MM.1S (cell line): ENCODE measurements at regions not wholly inside any gene's neighbourhood (a gene's known extent, or its start where the extent isn't known, plus 50 kb on each side); places are given as distances from the start of the nearest gene placed in this dataset.

Experiments used
- DNase-seq: peaks from one replicate; pipeline ENCODE4 v3.0.0-alpha.2; 2015
- H2AFZ ChIP-seq: fragments of 300-600 bp; sonication (generic); 2 replicates; pipeline ENCODE4 v1.6.0; 2016; ENCODE audit warnings: antibody characterized with exemption, low read length
- H3F3A ChIP-seq: fragments of 300-600 bp; sonication (generic); 2 replicates; pipeline ENCODE4 v1.6.1; 2016; ENCODE audit warnings: mild to moderate bottlenecking, antibody characterized with exemption, low read length, moderate library complexity, mixed read lengths; ENCODE audit not compliant: insufficient read depth
- H3K27ac ChIP-seq: fragments of 300-600 bp; sonication (generic); 2 replicates; pipeline ENCODE4 v1.5.1; 2016; ENCODE audit warnings: mild to moderate bottlenecking, low read length
- H3K27me3 ChIP-seq: fragments of 300-600 bp; sonication (generic); replicated peaks from 2 replicates; pipeline ENCODE4 v1.6.0; 2016; ENCODE audit warnings: low read length; ENCODE audit not compliant: insufficient read depth
- H3K36me3 ChIP-seq: fragments of 300-600 bp; sonication (generic); replicated peaks from 2 replicates; pipeline ENCODE4 v1.6.1; 2016; ENCODE audit warnings: mild to moderate bottlenecking, low read length, mixed read lengths; ENCODE audit not compliant: insufficient read depth
- H3K4me1 ChIP-seq: fragments of 300-600 bp; sonication (generic); 2 replicates; pipeline ENCODE4 v1.6.1; 2016; ENCODE audit warnings: low read length, mixed read lengths
- H3K4me2 ChIP-seq: fragments of 300-600 bp; sonication (generic); 2 replicates; pipeline ENCODE4 v1.6.0; 2016; ENCODE audit warnings: low read depth, low read length
- H3K4me3 ChIP-seq: fragments of 300-600 bp; sonication (generic); 2 replicates; pipeline ENCODE4 v1.5.1; 2016; ENCODE audit warnings: low read length, mixed read lengths
- H3K79me2 ChIP-seq: fragments of 300-600 bp; sonication (generic); 2 replicates; pipeline ENCODE4 v1.6.1; 2016; ENCODE audit warnings: mixed run types, low read length, mixed read lengths
- H3K9ac ChIP-seq: fragments of 300-600 bp; sonication (generic); 2 replicates; pipeline ENCODE4 v1.6.1; 2016; ENCODE audit warnings: low read length, mixed read lengths
- H3K9me2 ChIP-seq: fragments of 300-600 bp; sonication (generic); replicated peaks from 2 replicates; pipeline ENCODE4 v1.6.1; 2016; ENCODE audit warnings: mild to moderate bottlenecking, low read length, mixed read lengths; ENCODE audit not compliant: insufficient read depth
- H3K9me3 ChIP-seq: fragments of 300-600 bp; sonication (generic); replicated peaks from 2 replicates; pipeline ENCODE4 v1.6.1; 2016; ENCODE audit warnings: mild to moderate bottlenecking, low read length, mixed read lengths; ENCODE audit not compliant: insufficient read depth
- H4K20me1 ChIP-seq: fragments of 300-600 bp; sonication (generic); 2 replicates; pipeline ENCODE4 v1.6.1; 2016; ENCODE audit warnings: mild to moderate bottlenecking, low read length, moderate library complexity, mixed read lengths; ENCODE audit not compliant: insufficient read depth
- EZH2 ChIP-seq: fragments of 300-600 bp; sonication (generic); optimal IDR thresholded peaks from 2 replicates; pipeline ENCODE3; 2017; ENCODE audit warnings: low read depth, mild to moderate bottlenecking, antibody characterized with exemption, low read length, mixed read lengths
- EZH2phosphoT487 ChIP-seq: fragments of 300-600 bp; sonication (generic); IDR thresholded peaks from 2 replicates; pipeline ENCODE4 v1.6.1; 2018; ENCODE audit warnings: antibody characterized with exemption, low read length
- TF ChIP-seq, protein P1 (sequence below): fragments of 300-600 bp; sonication (generic); IDR thresholded peaks from 2 replicates; pipeline ENCODE4 v1.5.1; 2016; ENCODE audit warnings: antibody characterized with exemption, low read length, mixed read lengths

DNA sequence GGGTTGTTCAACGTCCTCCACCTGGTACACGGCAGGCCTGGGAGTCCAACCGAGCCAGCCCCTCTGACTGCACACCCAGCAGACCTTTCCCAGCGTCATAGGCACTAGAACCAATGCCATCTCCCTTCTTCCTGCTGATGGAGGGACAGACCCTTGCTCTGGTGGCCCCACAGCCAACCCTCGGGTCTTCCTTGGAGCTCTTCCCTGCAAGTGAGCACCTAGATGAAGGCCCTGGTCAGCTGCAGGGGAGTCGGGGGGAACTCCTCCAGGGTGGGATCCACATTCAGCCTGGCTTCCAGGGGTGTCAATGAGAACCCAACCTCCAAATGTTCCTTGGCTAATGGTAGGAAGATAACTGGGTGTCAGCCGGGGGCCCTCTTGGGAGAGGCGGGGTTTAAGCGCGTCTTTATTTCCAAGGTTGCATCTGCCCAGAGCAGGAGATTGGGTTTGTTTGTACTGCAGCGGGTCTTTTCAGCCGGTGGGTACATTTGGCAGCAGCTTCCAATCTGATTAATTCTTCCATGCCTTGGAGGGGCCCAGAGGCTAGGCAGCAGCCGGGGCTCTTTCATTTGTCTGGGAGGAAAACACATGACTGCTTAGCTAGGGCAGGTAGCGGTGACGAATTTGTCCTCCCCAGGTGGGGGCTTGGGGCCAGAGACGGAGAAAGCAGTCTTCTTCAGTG lies 56.0 kb upstream of the SHISAL1 start:
- Histone ChIP-seq H3K27ac (no peak overlapping the region), H3K9me2 (no peaks in the 10 kb centered on the region), H3K9ac (no peak overlapping the region), H3F3A (no peaks in the 10 kb centered on the region), H3K36me3 (no peaks in the 10 kb centered on the region), H3K79me2 (no peaks in the 10 kb centered on the region), H3K4me3 (no peak overlapping the region), H4K20me1 (no peaks in the 10 kb centered on the region), H3K9me3 (no peaks in the 10 kb centered on the region), H3K4me2 (no peak overlapping the region), H3K27me3 (peaks cover 87% of the 10 kb centered on the region), H3K4me1 (no peaks in the 10 kb centered on the region), H2AFZ (no peak overlapping the region)
- TF ChIP-seq EZH2 (no peak), EZH2phosphoT487 (no peak)
- TF ChIP-seq, protein P1, sequence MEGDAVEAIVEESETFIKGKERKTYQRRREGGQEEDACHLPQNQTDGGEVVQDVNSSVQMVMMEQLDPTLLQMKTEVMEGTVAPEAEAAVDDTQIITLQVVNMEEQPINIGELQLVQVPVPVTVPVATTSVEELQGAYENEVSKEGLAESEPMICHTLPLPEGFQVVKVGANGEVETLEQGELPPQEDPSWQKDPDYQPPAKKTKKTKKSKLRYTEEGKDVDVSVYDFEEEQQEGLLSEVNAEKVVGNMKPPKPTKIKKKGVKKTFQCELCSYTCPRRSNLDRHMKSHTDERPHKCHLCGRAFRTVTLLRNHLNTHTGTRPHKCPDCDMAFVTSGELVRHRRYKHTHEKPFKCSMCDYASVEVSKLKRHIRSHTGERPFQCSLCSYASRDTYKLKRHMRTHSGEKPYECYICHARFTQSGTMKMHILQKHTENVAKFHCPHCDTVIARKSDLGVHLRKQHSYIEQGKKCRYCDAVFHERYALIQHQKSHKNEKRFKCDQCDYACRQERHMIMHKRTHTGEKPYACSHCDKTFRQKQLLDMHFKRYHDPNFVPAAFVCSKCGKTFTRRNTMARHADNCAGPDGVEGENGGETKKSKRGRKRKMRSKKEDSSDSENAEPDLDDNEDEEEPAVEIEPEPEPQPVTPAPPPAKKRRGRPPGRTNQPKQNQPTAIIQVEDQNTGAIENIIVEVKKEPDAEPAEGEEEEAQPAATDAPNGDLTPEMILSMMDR: no peak
- no peak for DNase-seq

- Histone ChIP-seq H3K4me3 (no peak overlapping the region), H3K4me2 (no peak overlapping the region), H3F3A (no peaks in the 10 kb centered on the region), H3K4me1 (no peaks in the 10 kb centered on the region), H3K36me3 (no peaks in the 10 kb centered on the region), H3K27ac (no peak overlapping the region), H3K9me3 (no peaks in the 10 kb centered on the region), H2AFZ (no peak overlapping the region), H3K9ac (no peak overlapping the region), H4K20me1 (0 out of 2 replicates have a peak, but pooled peaks cover 2% of the 10 kb centered on the region), H3K27me3 (peaks cover 97% of the 10 kb centered on the region), H3K79me2 (no peaks in the 10 kb centered on the region), H3K9me2 (no peaks in the 10 kb centered on the region)
- TF ChIP-seq EZH2phosphoT487 (no peak), EZH2 (no peak)
- TF ChIP-seq, protein P1: no peak
- no peak for DNase-seq
Observed at GRCh38 chr22:44366372-44367300, 53.9 kb upstream of the SHISAL1 start.

DNA sequence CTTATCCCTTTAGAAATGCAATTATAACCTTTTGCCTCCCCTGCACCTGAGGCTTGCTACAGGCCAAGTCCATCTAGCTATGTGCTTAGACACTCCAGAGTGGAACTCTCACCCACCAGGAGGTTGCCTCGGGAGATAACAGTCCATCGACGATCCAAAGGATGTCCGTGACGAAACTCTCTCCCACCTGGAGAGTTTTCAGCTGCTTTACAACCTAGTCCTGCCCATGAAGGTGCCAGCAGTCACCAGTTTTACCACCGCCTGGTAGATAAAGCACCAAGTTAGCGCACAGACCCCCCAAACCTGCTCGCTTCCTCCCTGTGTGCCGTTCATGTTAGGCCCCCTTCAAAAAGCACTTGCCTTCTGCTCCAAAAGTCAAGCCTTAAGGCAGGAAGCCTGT lies 53.1 kb upstream of the SHISAL1 start:
- TF ChIP-seq EZH2 (no peak), EZH2phosphoT487 (no peak)
- TF ChIP-seq, protein P1: no peak
- no peak for DNase-seq
- H4K20me1 ChIP-seq: 0 out of 2 replicates have a peak, but pooled peaks cover 2% of the 10 kb centered on the region
- H3K9ac ChIP-seq: no peak overlapping the region
- no peak overlapping the region for H3K27ac ChIP-seq
- no peaks in the 10 kb centered on the region for H3K9me2 ChIP-seq
- no peak overlapping the region for H3K4me3 ChIP-seq
- no peaks in the 10 kb centered on the region for H3K79me2 ChIP-seq
- no peaks in the 10 kb centered on the region for H3F3A ChIP-seq
- H3K27me3 ChIP-seq: peaks cover 98% of the 10 kb centered on the region
- no peaks in the 10 kb centered on the region for H3K4me1 ChIP-seq
- H3K9me3 ChIP-seq: no peaks in the 10 kb centered on the region
- no peak overlapping the region for H3K4me2 ChIP-seq
- H2AFZ ChIP-seq: no peak overlapping the region
- H3K36me3 ChIP-seq: no peaks in the 10 kb centered on the region
